T-helper 2 cell (primary cell): ENCODE measurements at regions not wholly inside any gene's neighbourhood (a gene's known extent, or its start where the extent isn't known, plus 50 kb on each side); places are given as distances from the start of the nearest gene placed in this dataset.
A peak's percentile ranks its signal among the peaks of the same experiment; 100 is the strongest.
"Not testable (repeated sequence)": the region's sequence is repeated elsewhere in the genome, so short reads cannot be mapped to it uniquely, and the experiment has no call there.

Source experiments
- DNase-seq, 5 experiments: peaks; one replicate each; pipeline versions ENCODE4 v3.0.0 to v3.0.0-alpha.2; 2012 to 2022

DNA sequence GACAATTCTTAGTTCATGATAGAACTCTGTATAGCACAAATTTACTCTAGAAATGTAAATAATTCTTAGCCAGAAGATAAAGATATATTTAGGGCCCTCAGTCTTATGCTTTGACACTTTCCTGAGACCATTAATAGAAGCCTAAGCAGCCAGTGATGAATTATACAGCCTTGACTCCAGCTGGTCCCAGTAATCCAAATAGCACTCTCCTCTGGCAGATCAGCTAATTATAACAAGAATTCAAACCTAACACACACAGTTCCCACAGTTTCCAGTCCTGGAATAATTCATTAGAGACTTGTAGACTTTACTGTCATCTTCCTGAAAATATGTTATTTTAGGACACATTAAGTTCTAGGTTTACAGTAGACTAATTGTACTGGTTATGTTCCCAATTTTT, 50.4 kb downstream of the SHOC1 start:
- no peak for DNase-seq

DNA sequence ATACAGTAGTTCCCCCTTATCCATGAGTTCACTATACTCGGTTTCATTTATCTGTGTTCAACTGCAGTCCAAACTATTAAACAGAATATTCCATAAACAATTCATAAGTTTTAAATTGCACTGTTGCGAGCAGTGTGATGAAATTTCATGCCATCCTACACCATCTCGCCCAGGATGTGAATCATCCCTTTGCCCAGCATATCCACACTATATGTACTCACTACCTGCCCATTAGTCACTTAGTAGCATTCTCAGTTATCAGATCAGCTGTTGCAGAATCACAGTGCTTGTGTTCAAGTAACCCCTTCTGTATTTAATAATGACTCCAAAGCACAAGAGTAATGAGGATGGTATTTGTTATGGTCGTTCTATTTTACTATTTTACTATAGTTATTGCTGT, 51.5 kb downstream of the SHOC1 start:
- DNase-seq: no peak

DNA sequence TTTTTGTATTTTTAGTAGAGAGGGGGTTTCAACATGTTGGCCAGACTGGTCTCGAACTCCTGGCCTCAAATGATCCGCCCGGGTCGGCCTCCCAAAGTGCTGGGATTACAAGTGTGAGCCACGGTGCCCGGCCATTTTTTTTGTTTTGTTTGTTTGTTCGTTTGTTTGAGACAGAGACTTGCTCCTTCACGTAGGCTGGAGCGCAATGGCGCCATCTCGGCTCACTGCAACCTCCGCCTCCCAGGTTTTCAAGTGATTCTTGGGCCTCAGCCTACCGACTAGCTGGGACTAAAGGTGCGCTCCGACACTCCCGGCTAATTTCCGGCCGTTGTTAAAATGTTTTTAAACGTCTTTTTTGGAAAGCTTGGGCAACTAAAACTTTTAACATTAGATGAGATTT, 54.0 kb downstream of the SHOC1 start:
- DNase-seq: no peak

DNA sequence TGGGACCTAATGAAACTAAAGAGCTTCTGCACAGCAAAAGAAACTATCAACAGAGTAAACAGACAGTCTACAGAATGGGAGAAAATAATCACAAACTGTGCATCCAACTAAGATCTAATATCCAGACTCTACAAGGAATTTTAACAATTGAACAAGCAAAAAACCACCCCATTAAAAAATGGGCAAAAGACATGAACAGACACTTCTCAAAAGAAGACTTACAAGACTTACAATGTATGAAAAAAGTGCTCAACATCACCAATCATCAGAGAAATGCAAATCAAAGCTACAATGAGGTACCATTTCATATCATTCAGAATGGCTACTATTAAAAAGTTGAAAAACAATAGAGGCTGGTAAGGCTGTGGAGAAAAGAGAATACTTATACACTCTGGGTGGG, 58.0 kb downstream of the SHOC1 start:
- DNase-seq: no peak

DNA sequence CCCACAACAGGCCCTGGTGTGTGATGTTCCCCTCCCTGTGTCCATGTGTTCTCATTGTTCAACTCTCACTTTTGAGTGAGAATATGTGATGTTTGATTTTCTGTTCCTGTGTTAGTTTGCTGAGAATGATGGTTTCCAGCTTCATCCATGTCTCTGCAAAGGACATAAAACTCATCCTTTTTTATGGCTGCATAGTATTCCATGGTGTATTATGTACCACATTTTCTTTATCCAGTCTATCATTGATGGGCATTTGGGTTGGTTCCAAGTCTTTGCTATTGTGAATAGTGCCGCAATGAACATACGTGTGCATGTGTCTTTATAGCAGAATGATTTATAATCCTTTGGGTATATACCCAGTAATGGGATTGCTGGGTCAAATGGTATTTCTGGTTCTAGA, 59.4 kb downstream of the SHOC1 start:
- DNase-seq: not testable (repeated sequence)

DNA sequence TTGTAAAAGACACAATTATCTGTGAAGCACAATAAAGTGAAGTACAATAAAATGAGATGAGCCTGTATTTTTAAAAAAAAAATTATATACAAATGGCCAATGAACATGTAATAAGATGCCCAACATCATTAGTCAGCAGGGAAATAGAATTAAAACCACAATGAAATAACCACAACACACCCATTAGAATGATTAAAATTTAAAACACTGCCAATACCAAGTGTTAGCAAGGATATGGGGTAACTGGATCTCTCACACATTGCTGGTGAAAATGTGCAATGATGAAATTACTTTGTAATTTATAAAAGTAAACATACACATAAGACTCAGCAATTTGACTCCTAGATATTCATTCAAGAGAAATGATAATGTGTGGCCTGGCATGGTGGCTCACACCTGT, 62.8 kb downstream of the SHOC1 start:
- DNase-seq: no peak

DNA sequence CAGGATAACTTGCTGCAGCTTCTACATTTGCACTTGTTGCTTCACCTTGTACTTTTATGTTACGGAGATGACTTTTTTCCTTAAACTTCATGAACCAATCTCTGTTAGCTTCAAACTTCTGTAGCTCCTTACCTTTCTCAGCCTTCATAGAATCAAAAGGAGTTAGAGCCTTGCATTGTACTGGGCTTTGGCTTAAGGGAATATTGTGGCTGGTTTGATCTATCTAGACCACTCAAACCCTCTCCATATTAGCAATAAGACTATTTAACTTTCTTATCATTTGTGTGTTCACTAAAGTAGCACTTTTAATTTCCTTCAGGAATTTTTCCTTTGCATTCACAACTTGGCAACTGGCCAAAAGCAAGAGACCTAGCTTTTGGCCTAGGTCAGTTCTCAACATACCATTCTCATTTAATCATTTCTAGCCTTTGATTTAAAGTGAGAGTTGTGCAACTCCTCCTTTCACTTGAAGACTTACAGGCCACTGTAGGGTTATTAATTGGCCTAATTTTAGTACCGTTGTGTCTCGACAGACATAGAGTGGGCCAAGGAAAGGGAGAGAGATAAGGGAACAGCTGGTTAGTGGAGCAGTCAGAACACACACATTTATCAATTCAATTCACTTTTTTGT, 63.7 kb downstream of the SHOC1 start:
- DNase-seq: no peak

DNA sequence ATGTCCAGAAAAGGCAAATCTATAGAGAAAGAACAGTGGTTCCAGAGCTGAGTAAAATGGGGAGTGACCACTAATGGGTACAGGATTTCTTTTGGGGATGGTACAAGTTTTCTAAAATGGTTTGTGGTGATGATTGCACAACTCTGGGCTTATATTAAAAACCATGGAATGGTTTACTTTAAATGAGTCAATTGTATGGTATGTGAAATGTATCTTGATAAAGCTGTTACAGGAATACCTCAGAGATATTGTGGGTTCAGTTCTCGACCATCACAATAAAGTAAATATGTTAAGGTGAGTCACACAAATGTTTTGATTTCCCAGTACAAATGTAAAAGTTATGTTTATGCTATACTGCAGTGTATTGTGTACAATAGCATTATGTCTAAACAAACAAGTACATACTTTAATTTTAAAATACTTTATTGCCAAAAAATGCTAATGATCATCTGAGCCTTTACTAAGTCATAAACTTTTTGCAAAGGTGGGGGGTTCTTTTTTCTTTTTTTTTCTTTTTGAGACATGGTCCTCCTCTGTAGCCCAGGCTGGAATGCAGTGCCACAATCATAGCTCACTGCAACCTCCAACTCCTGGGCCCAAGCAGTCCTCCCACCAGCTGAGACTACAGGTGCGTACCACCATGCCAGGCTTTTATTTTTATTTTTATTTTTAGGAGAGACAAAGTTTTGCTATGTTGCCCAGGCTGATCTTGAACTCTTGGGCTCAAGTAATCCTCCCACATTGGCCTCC, 65.9 kb downstream of the SHOC1 start:
- DNase-seq: no peak

DNA sequence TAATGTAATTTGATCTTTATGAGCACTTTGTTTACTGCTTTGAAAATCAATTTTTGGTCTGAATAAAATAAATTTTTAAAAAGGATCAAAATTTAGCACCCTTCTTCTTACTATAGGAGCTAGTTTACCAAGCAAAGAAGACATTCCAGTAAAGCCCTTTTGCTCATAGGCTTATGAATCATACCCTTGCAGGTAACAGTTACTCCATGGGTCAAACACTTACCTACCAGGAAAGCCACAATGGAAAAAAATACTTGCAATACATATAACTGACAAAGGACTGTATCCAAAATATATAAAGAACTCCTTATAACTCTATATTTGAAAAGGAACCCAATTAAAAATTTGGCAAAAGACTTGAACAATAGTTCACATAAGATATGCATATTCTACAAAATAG, 66.6 kb downstream of the SHOC1 start:
- no peak for DNase-seq

DNA sequence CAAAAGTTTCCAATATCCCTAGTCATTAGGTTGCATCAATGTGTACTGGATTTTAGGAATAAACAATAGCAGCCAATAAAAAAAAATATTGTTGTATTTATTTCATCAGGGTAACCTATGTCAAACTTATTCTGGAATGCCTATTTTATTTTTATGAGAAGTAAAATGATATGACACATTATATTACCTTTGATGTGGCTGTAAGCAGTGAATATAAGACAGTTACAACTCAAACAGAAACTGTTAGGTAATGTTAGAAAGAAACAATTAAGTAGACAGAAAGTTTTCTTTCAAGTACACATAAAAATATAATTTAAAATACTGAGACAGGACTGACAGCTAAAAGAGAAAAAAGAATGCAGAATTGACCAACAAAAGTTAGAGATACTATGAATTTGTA, 65.5 kb downstream of the GNG10 start:
- peak in 1 of 5 experiments; percentile 2 for DNase-seq

DNA sequence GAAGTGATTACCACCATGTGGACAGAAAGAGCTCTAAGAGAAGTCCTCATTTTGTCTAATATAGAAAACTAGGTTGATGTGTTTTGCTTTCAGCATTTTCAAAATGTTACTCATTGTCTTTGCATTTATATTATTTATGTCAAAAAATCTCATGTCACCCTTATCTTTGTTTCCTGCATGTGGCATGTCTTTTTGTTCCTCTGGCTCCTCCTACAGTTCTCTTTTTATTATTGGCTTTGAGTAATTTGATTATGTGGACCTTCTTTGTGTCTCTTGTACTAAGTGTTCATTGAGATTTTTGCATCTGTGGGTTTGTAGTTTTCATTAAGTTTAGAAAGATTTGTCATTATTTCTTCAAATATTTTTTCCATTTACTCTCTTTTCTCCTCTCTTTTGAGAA, 58.8 kb downstream of the GNG10 start:
- no peak for DNase-seq
